ENCODE measurements at regions not wholly inside any gene's neighbourhood (a gene's known extent, or its start where the extent isn't known, plus 50 kb on each side); places are given as distances from the start of the nearest gene placed in this dataset.

- TF ChIP-seq NCOR1 (IDR thresholded peaks at IDR 0.05; ENCODE audit: borderline replicate concordance, low read length): no peak
- TF ChIP-seq ZNF335 (CRISPR knock-in tag; IDR thresholded peaks at IDR 0.05): no peak
- TF ChIP-seq THAP7 (CRISPR knock-in tag; IDR thresholded peaks at IDR 0.05): no peak
- TF ChIP-seq ZBTB34 (CRISPR knock-in tag; IDR thresholded peaks at IDR 0.05): no peak
These were observed 1618.5 kb upstream of the TENM4 start for GRCh38 chr11:81059356-81059755.
